K562 (cell line): ENCODE measurements at regions not wholly inside any gene's neighbourhood (a gene's known extent, or its start where the extent isn't known, plus 50 kb on each side); places are given as distances from the start of the nearest gene placed in this dataset.

Experiments
- BCOR ChIP-seq: fragments of 450-650 bp; IDR thresholded peaks from 2 replicates; pipeline ENCODE4 v1.6.1; 2016
- CHD7 ChIP-seq: fragments of 200-600 bp; sonication (generic); IDR thresholded peaks from one replicate; pipeline ENCODE4 v1.6.1; 2012; ENCODE audit warnings: mild to moderate bottlenecking, low read depth, low read length, inconsistent platforms
- HDAC1 ChIP-seq, 2 experiments: fragments of 450-650 bp; IDR thresholded peaks; 2 replicates each; pipeline ENCODE4 v1.6.1; 2016 to 2017; ENCODE audit warnings: inconsistent platforms in 1 of 2, mild to moderate bottlenecking in 1 of 2, moderate library complexity in 1 of 2
- HDGF ChIP-seq: fragments of 450-650 bp; IDR thresholded peaks from 2 replicates; pipeline ENCODE4 v1.6.1; 2016
- NR4A1 ChIP-seq, 2 experiments: fragments of 250-450 bp in 1 of 2; fragments of 450-650 bp in 1 of 2; sonication (Bioruptor Pico) in 1 of 2; IDR thresholded peaks; 2 replicates each; pipeline versions ENCODE4 v1.4.0 to v1.6.1; 2016 to 2020; ENCODE audit warnings: mild to moderate bottlenecking in 2 of 2, missing compliant biosample characterization in 1 of 2, missing genetic modification characterization in 1 of 2, moderate library complexity in 1 of 2
- SMARCA4 ChIP-seq: fragments of 450-650 bp; IDR thresholded peaks from 2 replicates; pipeline ENCODE4 v1.6.1; 2016
- SNIP1 ChIP-seq: fragments of 450-650 bp; IDR thresholded peaks from 2 replicates; pipeline ENCODE4 v1.7.1; 2017; ENCODE audit warnings: low read depth, mild to moderate bottlenecking
- SOX6 ChIP-seq: fragments of 450-650 bp; IDR thresholded peaks from 2 replicates; pipeline ENCODE4 v1.6.1; 2014; ENCODE audit warnings: mild to moderate bottlenecking
- ZFP30 ChIP-seq: fragments of 250-450 bp; sonication (Bioruptor Pico); IDR thresholded peaks from 2 replicates; pipeline ENCODE4 v1.8.0; 2022; ENCODE audit warnings: moderate library complexity, mild to moderate bottlenecking, inconsistent platforms, borderline replicate concordance
- ZNF311 ChIP-seq: fragments of 250-450 bp; sonication (Bioruptor Pico); IDR thresholded peaks from 2 replicates; pipeline ENCODE4 v1.4.0; 2020; ENCODE audit warnings: mild to moderate bottlenecking, moderate library complexity
- ZNF518B ChIP-seq: fragments of 250-450 bp; sonication (Bioruptor Pico); IDR thresholded peaks from 2 replicates; pipeline ENCODE4 v1.5.0; 2021; ENCODE audit warnings: mild to moderate bottlenecking, moderate library complexity

GRCh38 chr6:15096894-15097837 is 148.7 kb upstream of the JARID2 start (continued):
- TF ChIP-seq HDAC1 (IDR thresholded peaks at IDR 0.05): peak in 1 of 2 experiments; percentile 62; a peak in 1 of 4 replicates
- 0 out of 2 replicates have a peak, but pooled peaks have one; percentile 35 for TF ChIP-seq ZNF311 (CRISPR knock-in tag)
- peak; percentile 77 for TF ChIP-seq BCOR
- no peak for TF ChIP-seq ZNF518B (CRISPR knock-in tag)
- TF ChIP-seq HDGF: no peak
- TF ChIP-seq SOX6: peak; percentile 78
- no peak for TF ChIP-seq CHD7
- no peak for TF ChIP-seq SNIP1
- TF ChIP-seq NR4A1 (CRISPR knock-in tag; IDR thresholded peaks at IDR 0.05): no peak
- TF ChIP-seq NR4A1 (tag; IDR thresholded peaks at IDR 0.05): peak; percentile 86; the same call in 1 of the 2 replicates
- peak; percentile 82 for TF ChIP-seq SMARCA4
- TF ChIP-seq ZFP30 (CRISPR knock-in tag): no peak
